ENCODE measurements at regions not wholly inside any gene's neighbourhood (a gene's known extent, or its start where the extent isn't known, plus 50 kb on each side); places are given as distances from the start of the nearest gene placed in this dataset.

GRCh38 chr12:58504143-58504938, 416.0 kb downstream of the LRIG3 start:
- H3K27ac ChIP-seq (ENCODE audit: low read depth, low read length) = no peak overlapping the region
- ATAC-seq = no peak
- H3K79me2 ChIP-seq (ENCODE audit: insufficient read depth, low read length) = no peaks in the 10 kb centered on the region
- no peaks in the 10 kb centered on the region for H3K9me3 ChIP-seq (ENCODE audit: control insufficient read depth in 1 of 2, insufficient read depth in 1 of 2, low read depth in 1 of 2, low read length in 2 of 2)
- ChIA-PET CTCF (no interaction called here), POLR2A (no interaction called here), RAD21 (ENCODE audit: low non-redundant PET in 1 of 2, low total read pairs in 2 of 2, uncharacterized antibody in 2 of 2, unreplicated experiment in 2 of 2) (no interaction called here)
- no peak for DNase-seq (ENCODE audit: low read depth, low spot score)
- no peaks in the 10 kb centered on the region for H3K4me1 ChIP-seq (ENCODE audit: control insufficient read depth in 1 of 2, insufficient read depth in 2 of 2, low read length in 2 of 2)
- no peaks in the 10 kb centered on the region for H4K20me1 ChIP-seq (ENCODE audit: insufficient read depth)
- no peak overlapping the region for H3K4me3 ChIP-seq (replicated peaks in 1 of 2; ENCODE audit: low read depth in 1 of 2, low read length in 2 of 2)
- H3K4me2 ChIP-seq (ENCODE audit: low read length) = no peak overlapping the region
- no TSS peak for BruUV-seq (replicated peaks)
- H3K36me3 ChIP-seq (ENCODE audit: control insufficient read depth in 1 of 2, insufficient read depth in 2 of 2, low read length in 2 of 2) = no peaks in the 10 kb centered on the region
- H3K9ac ChIP-seq (ENCODE audit: low read length) = no peak overlapping the region
- H2AFZ ChIP-seq (ENCODE audit: low read depth, low read length, poor library complexity, severe bottlenecking) = no peak overlapping the region
- no peaks in the 10 kb centered on the region for H3K27me3 ChIP-seq (ENCODE audit: insufficient read depth, low read length)
- no peaks in the 10 kb centered on the region for H3K9me2 ChIP-seq (ENCODE audit: insufficient read depth)
- TF ChIP-seq CTCF (IDR thresholded peaks at IDR 0.05 in 2 of 3, conservative IDR thresholded peaks at IDR 0.05 in 1 of 3; ENCODE audit: borderline replicate concordance in 1 of 3, insufficient read depth in 1 of 3, low read depth in 2 of 3, low read length in 2 of 3) (no peak), ELF1 (IDR thresholded peaks at IDR 0.05; ENCODE audit: borderline replicate concordance, low read depth) (no peak), ZNF274 (IDR thresholded peaks at IDR 0.05; ENCODE audit: low read depth, low read length) (no peak), YY1 (IDR thresholded peaks at IDR 0.05; ENCODE audit: extremely low read depth, insufficient replicate concordance, low read depth, low read length) (no peak), TCF7L2 (IDR thresholded peaks at IDR 0.05; ENCODE audit: borderline replicate concordance, extremely low read depth, insufficient read depth, insufficient read length) (no peak), POLR2A (IDR thresholded peaks at IDR 0.05; ENCODE audit: borderline replicate concordance, extremely low read depth, insufficient read depth, insufficient read length) (no peak), POLR2AphosphoS5 (IDR thresholded peaks at IDR 0.05; ENCODE audit: low read depth, low read length) (no peak), SIN3A (IDR thresholded peaks at IDR 0.05; ENCODE audit: low read depth) (no peak), EZH2phosphoT487 (IDR thresholded peaks at IDR 0.05; ENCODE audit: borderline replicate concordance) (no peak), RAD21 (IDR thresholded peaks at IDR 0.05; ENCODE audit: low read depth) (no peak), JUND (IDR thresholded peaks at IDR 0.05) (no peak), SP1 (IDR thresholded peaks at IDR 0.05; ENCODE audit: low read depth) (no peak), ATF3 (IDR thresholded peaks at IDR 0.05) (no peak), EZH2 (IDR thresholded peaks at IDR 0.05) (no peak), FOSL1 (IDR thresholded peaks at IDR 0.05; ENCODE audit: low read depth) (no peak)
- TF ChIP-seq, protein P1, sequence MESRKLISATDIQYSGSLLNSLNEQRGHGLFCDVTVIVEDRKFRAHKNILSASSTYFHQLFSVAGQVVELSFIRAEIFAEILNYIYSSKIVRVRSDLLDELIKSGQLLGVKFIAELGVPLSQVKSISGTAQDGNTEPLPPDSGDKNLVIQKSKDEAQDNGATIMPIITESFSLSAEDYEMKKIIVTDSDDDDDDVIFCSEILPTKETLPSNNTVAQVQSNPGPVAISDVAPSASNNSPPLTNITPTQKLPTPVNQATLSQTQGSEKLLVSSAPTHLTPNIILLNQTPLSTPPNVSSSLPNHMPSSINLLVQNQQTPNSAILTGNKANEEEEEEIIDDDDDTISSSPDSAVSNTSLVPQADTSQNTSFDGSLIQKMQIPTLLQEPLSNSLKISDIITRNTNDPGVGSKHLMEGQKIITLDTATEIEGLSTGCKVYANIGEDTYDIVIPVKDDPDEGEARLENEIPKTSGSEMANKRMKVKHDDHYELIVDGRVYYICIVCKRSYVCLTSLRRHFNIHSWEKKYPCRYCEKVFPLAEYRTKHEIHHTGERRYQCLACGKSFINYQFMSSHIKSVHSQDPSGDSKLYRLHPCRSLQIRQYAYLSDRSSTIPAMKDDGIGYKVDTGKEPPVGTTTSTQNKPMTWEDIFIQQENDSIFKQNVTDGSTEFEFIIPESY (IDR thresholded peaks at IDR 0.05; ENCODE audit: extremely low read depth, insufficient replicate concordance, low read length) = no peak
- TF ChIP-seq, protein P2, sequence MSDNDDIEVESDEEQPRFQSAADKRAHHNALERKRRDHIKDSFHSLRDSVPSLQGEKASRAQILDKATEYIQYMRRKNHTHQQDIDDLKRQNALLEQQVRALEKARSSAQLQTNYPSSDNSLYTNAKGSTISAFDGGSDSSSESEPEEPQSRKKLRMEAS (IDR thresholded peaks at IDR 0.05) = no peak
- intact Hi-C loops (cut with micrococcal nuclease) = no loop called here
